Parathyroid adenoma (tissue), 2 donors: ENCODE measurements at regions not wholly inside any gene's neighbourhood (a gene's known extent, or its start where the extent isn't known, plus 50 kb on each side); places are given as distances from the start of the nearest gene placed in this dataset.

Source experiments
- H2AFZ ChIP-seq: fragments of 300-600 bp; sonication (generic); one replicate; pipeline ENCODE4 v1.7.0; 2017; ENCODE audit warnings: antibody characterized with exemption, mild to moderate bottlenecking
- H3K27ac ChIP-seq: fragments of 300-600 bp; sonication (generic); one replicate; pipeline ENCODE4 v1.7.0; 2017
- H3K27me3 ChIP-seq: fragments of 300-600 bp; sonication (generic); one replicate; pipeline ENCODE4 v1.7.0; 2017; ENCODE audit warnings: low read length; ENCODE audit not compliant: control insufficient read depth, insufficient read depth
- H3K36me3 ChIP-seq: fragments of 300-600 bp; sonication (generic); one replicate; pipeline ENCODE4 v1.7.0; 2017; ENCODE audit warnings: low read length; ENCODE audit not compliant: control insufficient read depth, insufficient read depth
- H3K4me1 ChIP-seq: fragments of 300-600 bp; sonication (generic); one replicate; pipeline ENCODE4 v1.7.0; 2017; ENCODE audit warnings: control low read depth
- H3K4me2 ChIP-seq: fragments of 300-600 bp; sonication (generic); one replicate; pipeline ENCODE4 v1.7.0; 2017; ENCODE audit warnings: low read length
- H3K4me3 ChIP-seq: fragments of 300-600 bp; sonication (generic); one replicate; pipeline ENCODE4 v1.7.0; 2017; ENCODE audit warnings: low read depth, low read length
- H3K79me2 ChIP-seq: fragments of 300-600 bp; sonication (generic); one replicate; pipeline ENCODE4 v1.7.0; 2017; ENCODE audit warnings: control low read depth
- H3K9ac ChIP-seq: fragments of 300-600 bp; sonication (generic); one replicate; pipeline ENCODE4 v1.7.0; 2017; ENCODE audit warnings: mild to moderate bottlenecking
- H3K9me3 ChIP-seq: fragments of 300-600 bp; sonication (generic); one replicate; pipeline ENCODE4 v1.7.0; 2017; ENCODE audit warnings: low read length; ENCODE audit not compliant: control insufficient read depth
- CTCF ChIP-seq: fragments of 300-600 bp; sonication (generic); IDR thresholded peaks from one replicate; pipeline ENCODE4 v1.7.0; 2017; ENCODE audit warnings: antibody characterized with exemption, mild to moderate bottlenecking
- donor health status: primary hyperparathyroidism.

GRCh38 chr21:27209546-27209945 is 242.7 kb upstream of the ADAMTS5 start:
- Histone ChIP-seq H3K27ac (no peak overlapping the region), H3K79me2 (no peaks in the 10 kb centered on the region), H3K9me3 (no peaks in the 10 kb centered on the region), H3K27me3 (no peaks in the 10 kb centered on the region), H3K4me2 (no peak overlapping the region), H2AFZ (no peak overlapping the region), H3K9ac (no peak overlapping the region), H3K4me3 (no peak overlapping the region), H3K4me1 (no peaks in the 10 kb centered on the region), H3K36me3 (no peaks in the 10 kb centered on the region)
- TF ChIP-seq CTCF = no peak

GRCh38 chr21:27206368-27206982 is 239.6 kb upstream of the ADAMTS5 start:
- H3K27ac ChIP-seq = no peak overlapping the region
- no peaks in the 10 kb centered on the region for H3K79me2 ChIP-seq
- no peak for TF ChIP-seq CTCF

GRCh38 chr21:27202301-27202700 is 235.4 kb upstream of the ADAMTS5 start:
- H2AFZ ChIP-seq = no peak overlapping the region
- no peaks in the 10 kb centered on the region for H3K4me1 ChIP-seq
- H3K27ac ChIP-seq = no peak overlapping the region
- TF ChIP-seq CTCF = no peak
- H3K36me3 ChIP-seq = no peaks in the 10 kb centered on the region
- H3K4me3 ChIP-seq = no peak overlapping the region
- H3K9ac ChIP-seq = no peak overlapping the region
- no peaks in the 10 kb centered on the region for H3K79me2 ChIP-seq
- no peaks in the 10 kb centered on the region for H3K27me3 ChIP-seq
- no peaks in the 10 kb centered on the region for H3K9me3 ChIP-seq
- H3K4me2 ChIP-seq = no peak overlapping the region

More at GRCh38 chr21:27206368-27206982, 239.6 kb upstream of the ADAMTS5 start:
- Histone ChIP-seq H3K9me3 (no peaks in the 10 kb centered on the region), H3K4me2 (no peak overlapping the region), H3K36me3 (no peaks in the 10 kb centered on the region), H3K4me3 (no peak overlapping the region), H3K9ac (no peak overlapping the region), H3K27me3 (no peaks in the 10 kb centered on the region), H2AFZ (no peak overlapping the region), H3K4me1 (no peaks in the 10 kb centered on the region)

- no peaks in the 10 kb centered on the region for H3K79me2 ChIP-seq
- no peak overlapping the region for H3K4me3 ChIP-seq
- H3K4me2 ChIP-seq = no peak overlapping the region
- no peaks in the 10 kb centered on the region for H3K36me3 ChIP-seq
- H2AFZ ChIP-seq = no peak overlapping the region
- no peak overlapping the region for H3K27ac ChIP-seq
- no peak overlapping the region for H3K9ac ChIP-seq
- no peaks in the 10 kb centered on the region for H3K4me1 ChIP-seq
- H3K27me3 ChIP-seq = no peaks in the 10 kb centered on the region
- H3K9me3 ChIP-seq = no peaks in the 10 kb centered on the region
- TF ChIP-seq CTCF = no peak
Observed at GRCh38 chr21:27201197-27201596, 234.3 kb upstream of the ADAMTS5 start.

- Histone ChIP-seq H3K4me1 (no peaks in the 10 kb centered on the region), H3K27ac (no peak overlapping the region), H3K9ac (no peak overlapping the region), H3K27me3 (no peaks in the 10 kb centered on the region), H3K36me3 (no peaks in the 10 kb centered on the region), H2AFZ (no peak overlapping the region), H3K4me3 (no peak overlapping the region), H3K9me3 (no peaks in the 10 kb centered on the region), H3K79me2 (no peaks in the 10 kb centered on the region), H3K4me2 (no peak overlapping the region)
- no peak for TF ChIP-seq CTCF
Observed at GRCh38 chr21:27196651-27197050, 229.8 kb upstream of the ADAMTS5 start.
